ENCODE measurements at regions not wholly inside any gene's neighbourhood (a gene's known extent, or its start where the extent isn't known, plus 50 kb on each side); places are given as distances from the start of the nearest gene placed in this dataset.
"Not testable (repeated sequence)": the region's sequence is repeated elsewhere in the genome, so short reads cannot be mapped to it uniquely, and the experiment has no call there.

DNA sequence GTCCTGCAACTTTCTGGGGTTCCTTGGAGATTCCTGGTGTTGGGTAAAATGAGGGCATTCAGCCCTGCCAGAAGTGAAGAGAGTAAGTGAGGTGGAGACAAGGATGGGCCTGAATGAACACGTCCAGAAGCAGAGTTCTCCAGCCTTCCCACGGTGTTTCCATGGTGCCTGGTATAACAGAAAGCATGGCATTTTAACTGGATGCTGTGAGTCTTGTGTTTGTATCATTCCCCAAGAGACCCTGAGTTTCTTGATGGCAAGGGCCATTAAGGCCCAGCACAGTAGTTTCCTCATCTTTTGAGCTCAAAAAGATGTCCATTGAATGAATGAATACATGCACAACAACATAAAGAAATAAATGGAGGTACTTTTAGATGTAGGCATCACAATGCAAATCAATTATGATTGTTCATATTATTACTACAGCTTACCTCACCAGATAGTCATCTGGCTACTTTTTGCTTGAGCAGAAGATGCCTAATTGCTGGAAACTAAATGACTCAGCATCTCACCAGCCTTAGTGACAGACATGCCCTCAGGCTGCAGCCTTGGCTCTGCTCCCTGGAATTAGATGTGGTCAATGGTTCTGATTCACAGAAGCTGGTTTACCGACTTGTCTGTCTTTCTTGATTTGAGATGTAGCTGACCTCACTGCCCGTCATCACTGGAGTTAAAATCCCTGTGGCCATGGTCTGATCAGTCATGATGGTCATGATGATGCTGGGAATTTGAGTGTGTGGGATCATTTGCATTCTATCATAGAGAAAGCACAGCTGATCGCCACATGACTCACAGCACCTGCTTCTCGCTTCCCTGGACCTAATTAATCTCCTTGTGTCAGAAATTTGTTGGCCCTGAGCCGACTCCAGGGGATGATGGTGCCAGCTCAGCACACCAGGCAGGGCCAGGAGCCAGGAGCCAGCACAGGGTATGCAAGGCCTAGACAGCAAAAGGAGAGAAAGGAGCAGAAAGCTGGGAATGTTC, 83.9 kb downstream of the CXCL12 start:
- no peak for DNase-seq

DNA sequence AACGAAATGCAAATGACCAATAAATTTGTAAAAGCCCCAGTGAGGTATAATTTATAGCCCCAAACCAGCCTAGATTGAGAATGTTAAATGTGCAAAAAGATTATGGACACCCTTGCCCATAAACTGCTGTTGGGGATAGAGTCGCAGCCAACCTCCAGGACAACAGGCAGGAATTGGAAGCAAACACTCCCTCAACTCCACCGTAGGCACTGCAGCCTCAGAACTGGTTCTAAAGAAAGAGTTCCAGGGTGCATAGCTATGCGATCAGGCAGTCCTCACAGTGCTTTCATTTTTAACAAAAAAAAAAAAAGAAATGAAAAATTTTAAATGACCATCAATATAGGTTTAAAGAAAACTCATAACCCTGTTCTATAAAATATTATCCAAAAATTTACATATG, 86.2 kb downstream of the CXCL12 start:
- no peak for DNase-seq

- DNase-seq = no peak
Observed at GRCh38 chr10:44297963-44298362, 86.9 kb downstream of the CXCL12 start.

- DNase-seq = no peak
Observed at GRCh38 chr10:44295644-44296241, 89.2 kb downstream of the CXCL12 start.

DNA sequence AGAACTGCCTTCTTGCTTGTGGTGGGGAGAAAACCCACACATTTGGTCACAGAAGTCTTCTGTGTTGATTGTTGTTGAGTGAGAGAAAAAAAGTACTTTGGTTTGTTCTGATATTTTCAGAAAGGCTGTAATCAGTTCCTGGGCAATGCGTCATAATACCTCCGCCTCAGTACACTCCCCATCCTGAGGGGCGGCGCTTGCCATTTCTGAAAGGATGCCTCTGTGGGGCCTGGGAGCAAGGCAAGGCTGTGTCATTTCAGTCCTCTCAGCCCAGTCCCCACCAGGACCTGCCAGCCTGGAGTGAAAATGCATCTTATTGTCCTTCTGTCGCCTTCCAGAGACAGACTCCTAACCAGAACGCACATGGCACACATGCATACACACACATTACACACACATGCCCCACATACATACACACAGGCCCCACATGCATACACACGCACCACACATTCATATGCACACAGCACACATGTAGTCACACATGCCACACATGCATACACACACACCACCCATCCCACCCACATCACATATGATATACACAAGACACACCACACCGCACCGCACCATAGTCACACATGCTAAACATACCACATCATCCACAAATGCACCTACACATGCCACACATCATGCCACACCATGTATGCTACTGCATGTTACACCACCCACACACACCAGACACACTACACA, 90.0 kb downstream of the CXCL12 start:
- DNase-seq = no peak

DNA sequence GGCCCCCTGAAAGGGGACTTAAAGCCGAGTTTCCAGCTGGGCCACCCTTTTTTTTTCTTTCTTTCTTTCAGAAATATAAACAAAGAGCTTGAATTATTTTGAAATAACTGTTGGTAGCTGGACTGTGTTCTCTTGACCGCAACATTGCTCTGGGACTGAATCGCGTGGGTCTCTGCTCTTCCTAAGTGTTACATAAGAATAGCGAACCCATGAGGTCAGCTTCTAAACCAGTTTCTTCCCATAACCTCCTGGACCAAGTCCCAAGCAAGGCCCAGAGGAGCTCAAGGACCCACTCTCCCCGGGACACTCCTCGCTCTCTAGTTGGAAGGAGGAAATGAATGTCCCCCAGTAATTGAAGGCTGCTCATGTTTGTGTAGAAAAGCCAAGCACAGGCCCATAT, 91.1 kb downstream of the CXCL12 start:
- no peak for DNase-seq

GRCh38 chr10:44293306-44293778, 91.6 kb downstream of the CXCL12 start:
- DNase-seq = no peak

DNA sequence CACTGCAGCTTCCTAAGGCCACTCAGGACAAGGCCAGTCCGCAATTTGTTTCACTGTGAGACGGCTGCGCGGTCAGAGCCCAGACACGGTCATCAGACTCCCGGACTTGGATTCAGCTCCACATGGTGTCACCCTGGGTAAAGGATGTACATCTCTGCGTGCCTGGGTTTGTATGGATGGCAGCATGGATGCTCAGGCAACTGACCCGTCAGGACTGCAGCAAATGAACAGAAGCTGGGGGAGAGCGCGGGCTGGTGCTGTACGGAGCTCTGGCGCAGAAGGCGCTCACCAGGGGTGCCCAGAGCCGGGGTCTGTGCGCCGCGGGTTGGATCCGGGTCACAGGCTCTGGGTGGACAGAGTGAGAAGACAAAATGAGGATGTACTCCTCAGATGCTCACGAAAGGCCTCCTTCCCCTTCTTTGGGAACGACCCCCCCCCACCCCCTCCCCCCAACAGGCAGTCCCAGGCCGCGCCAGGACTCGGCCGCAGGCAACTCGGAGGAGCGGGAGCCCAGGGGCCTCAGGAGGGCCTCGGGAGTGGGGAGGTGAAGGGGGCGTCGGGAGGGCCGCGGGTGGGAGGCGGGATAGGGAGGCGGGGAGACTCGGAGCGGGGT, 92.4 kb downstream of the CXCL12 start:
- DNase-seq = no peak

- DNase-seq = no peak
Observed at GRCh38 chr10:44291091-44291490, 93.8 kb downstream of the CXCL12 start.

DNA sequence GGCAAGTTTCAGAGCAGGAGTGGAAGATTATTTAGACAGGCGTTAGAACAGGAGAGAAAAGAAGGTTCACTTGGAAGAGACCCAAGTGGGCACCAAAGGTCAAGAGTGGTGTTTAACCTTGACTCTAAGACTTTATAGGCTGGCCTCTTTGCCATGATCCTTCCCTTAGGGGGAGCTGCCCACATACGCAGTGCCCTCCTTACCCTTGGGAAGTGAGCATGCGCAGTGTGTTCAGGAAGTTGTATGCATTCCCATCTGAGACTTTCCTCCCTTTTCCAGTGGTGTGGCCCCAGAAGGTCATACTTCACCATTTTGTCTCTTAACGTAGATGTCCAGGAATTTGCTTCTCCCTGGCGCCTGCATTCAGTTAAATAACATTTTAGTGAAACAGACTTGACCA, 95.8 kb downstream of the CXCL12 start:
- DNase-seq = no peak

DNA sequence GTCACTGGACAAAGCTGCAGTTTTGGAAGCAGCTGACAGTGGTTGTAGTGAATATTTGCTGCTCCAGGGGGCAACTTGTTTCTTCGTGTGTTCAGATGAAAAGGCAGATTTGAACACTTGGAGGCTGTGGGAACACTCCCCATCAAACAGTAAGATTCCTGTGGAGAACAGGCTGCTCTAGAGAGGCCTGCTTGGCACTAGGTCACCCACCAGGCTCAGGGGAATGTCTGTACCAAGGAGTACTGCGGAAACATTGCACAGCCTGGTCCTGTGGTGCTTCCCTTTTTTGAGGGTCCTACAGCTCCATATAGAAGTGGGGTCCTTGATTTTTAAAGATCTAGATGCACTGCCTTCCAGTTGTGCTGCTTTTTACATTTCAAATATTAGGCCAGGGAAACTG, 97.5 kb downstream of the CXCL12 start:
- DNase-seq = no peak

DNA sequence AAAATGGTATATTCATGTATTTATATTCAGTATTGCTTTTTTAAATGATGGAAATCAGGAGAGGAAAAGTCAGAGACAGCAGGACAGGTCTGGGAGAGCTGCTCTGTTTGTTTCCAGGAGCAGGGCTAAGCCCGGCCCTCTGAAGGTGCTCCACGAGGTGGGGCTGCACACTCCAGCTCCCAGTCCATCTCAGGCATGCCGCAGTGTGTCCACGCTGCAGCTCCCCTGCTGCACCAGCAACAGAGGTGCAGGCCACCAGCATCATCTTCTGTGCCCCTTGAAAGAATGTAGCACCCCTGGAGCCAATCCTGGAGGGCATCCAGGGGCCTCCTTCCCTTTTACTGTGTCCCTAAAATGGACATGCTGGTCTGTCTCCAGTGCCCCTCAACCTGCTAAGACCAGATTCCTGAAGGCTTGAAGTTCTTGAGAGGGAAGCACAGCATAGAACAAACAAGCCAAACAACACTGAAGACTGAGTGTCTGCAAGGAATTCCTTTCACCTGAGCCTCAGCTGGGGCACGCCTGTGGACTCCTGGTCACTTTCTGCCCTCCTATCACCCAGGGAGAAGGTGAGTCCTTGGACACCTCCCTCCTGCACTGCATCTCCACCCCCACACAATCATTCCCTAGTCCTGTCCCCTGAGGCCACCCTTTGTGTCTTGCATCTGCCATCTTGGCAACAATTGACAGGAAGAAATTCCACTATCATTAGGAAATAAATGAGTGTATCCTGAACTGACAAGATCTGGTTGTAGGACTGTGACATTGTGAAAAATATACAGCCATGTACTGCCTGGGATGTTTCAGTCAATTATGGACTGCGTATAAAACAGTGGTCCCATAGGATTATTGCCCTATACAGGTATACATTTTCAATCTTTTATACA, 100.5 kb downstream of the CXCL12 start:
- no peak for DNase-seq

- DNase-seq = no peak
Observed at GRCh38 chr10:44282626-44283300, 102.1 kb downstream of the CXCL12 start.

DNA sequence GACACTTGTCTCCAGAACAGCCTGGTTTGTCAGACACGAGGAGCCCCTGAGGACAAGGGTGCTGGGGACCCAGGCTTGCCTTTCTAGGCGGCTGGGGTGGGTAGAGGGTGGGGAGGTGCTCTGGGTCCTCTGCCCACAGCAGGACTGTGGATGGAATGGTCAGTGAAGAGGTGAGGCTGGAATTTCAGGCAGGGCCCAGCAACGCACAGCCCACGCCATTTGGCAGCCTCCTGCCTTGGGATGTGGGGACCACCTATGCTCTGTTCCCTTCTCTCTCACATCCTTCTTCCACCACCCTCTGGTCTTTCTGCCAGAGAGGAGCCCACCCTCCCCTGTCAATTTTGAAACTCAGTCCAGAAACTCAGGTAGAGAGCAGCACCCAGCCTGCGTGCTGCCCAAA, 103.2 kb downstream of the CXCL12 start:
- DNase-seq = no peak

GRCh38 chr10:44281089-44281613, 103.7 kb downstream of the CXCL12 start:
- no peak for DNase-seq

DNA sequence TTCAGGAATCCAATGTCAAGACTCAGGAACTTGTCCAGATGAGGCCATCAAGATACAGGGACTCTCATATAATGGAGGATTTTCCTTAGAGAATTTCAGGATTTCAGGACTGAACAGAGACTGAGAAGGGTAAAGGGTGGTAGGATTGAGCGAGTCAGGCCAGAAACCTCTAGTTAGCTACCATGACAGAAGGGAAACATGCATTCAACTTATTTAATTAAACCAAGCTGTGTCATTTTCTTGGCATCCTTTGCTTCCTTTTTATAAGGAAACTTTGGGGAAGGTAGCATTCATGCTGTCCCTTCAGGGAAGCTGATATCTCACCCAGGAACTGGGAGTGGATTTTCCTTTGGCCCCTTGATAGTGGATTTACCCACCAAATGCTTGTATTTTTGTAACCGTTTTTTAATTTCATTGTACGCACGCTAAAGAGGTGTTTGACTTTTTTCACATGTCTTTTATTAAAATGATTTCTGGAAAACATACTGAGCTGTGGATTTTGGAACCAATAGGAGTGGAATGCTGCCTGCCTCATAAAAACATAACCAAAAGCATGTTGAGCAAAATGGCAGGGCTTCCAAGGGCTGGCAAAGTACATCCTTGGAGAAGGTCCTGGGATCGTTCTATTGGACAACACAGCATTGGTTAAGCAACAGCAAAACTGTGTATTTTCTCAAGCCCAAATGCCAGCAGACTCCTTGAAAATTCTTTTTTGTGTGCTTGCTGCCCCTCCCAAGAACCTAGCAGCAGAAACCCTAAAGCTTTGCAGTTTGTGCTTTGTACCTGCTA, 104.5 kb downstream of the CXCL12 start:
- no peak for DNase-seq

DNA sequence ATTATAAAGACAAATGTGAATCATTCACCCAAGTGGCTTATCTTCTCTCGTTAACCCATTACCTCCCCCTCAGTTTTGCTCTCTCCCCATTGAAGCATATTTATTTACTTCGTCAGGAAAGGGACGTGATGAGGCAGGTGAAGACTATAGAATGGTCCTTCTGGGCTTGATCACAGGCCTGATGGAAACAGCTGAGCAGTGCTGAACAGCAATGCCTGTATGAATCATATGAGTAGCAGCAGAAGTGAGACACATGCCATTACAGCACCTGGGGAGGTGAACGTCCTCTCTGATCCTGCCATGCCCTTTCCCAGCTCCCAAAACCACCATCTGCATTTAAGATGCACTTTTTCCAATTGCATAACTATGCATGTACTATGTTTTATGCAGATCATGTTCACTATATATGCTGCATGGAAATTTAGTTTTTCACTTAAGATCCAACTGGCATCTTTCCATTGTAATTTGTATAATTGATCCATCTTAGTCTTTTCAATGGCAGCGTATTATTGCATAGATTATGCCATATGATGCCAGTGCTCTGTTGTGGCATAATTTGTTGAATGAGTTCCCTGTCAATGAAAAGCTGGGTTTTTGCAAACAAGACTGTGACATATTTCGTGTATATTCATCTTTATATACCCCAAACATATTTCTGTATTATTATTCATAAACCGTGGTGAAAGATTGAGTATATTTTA, 105.3 kb downstream of the CXCL12 start:
- no peak for DNase-seq

- DNase-seq = no peak
Observed at GRCh38 chr10:44278837-44279324, 106.0 kb downstream of the CXCL12 start.

- not testable (repeated sequence) for DNase-seq
Observed at GRCh38 chr10:44268435-44268948, 116.4 kb downstream of the CXCL12 start.
